HepG2 (cell line): ENCODE measurements at regions not wholly inside any gene's neighbourhood (a gene's known extent, or its start where the extent isn't known, plus 50 kb on each side); places are given as distances from the start of the nearest gene placed in this dataset.

Experiments used
- ATAC-seq: fragments of 200-7000 bp; cut with Tn5 transposase; 3 replicates; pipeline ENCODE4 v1.9.1; 2020; ENCODE audit warnings: mild to moderate bottlenecking, moderate library complexity
- BruUV-seq: library from RNA; stranded (reverse); fragments of 400-500 nt; replicated peaks from 2 replicates; lab custom pipeline; 2021; lab: Mats Ljungman, UMichigan
- CTCF ChIA-PET: fragments of 300-600 bp; formaldehyde crosslinking; extraction: SDS; loops from one replicate; lab custom pipeline; 2021; ENCODE audit warnings: low total read pairs, inconsistent platforms, low intra/inter-chr PET ratio; lab: Yijun Ruan, JAX
- POLR2A ChIA-PET: fragments of 350-600 bp; sonication (Branson Sonifier 250); formaldehyde crosslinking; loops from one replicate; lab custom pipeline; 2020; ENCODE audit warnings: antibody characterized with exemption, inconsistent platforms; lab: Yijun Ruan, JAX
- DNase-seq: peaks from one replicate; pipeline ENCODE4 v3.0.0-alpha.2; 2015; ENCODE audit warnings: low spot score
- FAIRE-seq: peaks from 3 replicates; lab custom pipeline; 2011; peaks lifted over from hg19 to GRCh38; lab: Jason Lieb, UNC
- H2AFZ ChIP-seq: one replicate; pipeline ENCODE4 v1.6.1; 2011; ENCODE audit warnings: low read length, inconsistent platforms
- H3K27ac ChIP-seq: fragments of 300-600 bp; 3 replicates; pipeline ENCODE4 v1.8.0; 2011; ENCODE audit warnings: mixed run types, mild to moderate bottlenecking, mixed read lengths, low read length, inconsistent platforms; ENCODE audit not compliant: insufficient read depth; ENCODE audit errors: extremely low read length
- H3K27me3 ChIP-seq, 2 experiments: fragments of 200-600 bp in 1 of 2; 2 replicates in 1 of 2; 3 replicates in 1 of 2; pipeline versions ENCODE4 v1.6.0 to v1.8.0; 2011; ENCODE audit warnings: low read length in 2 of 2, mild to moderate bottlenecking in 2 of 2, moderate library complexity in 2 of 2, inconsistent platforms in 1 of 2; ENCODE audit not compliant: insufficient read depth in 2 of 2, control insufficient read depth in 1 of 2
- H3K36me3 ChIP-seq, 2 experiments: fragments of 200-600 bp in 1 of 2; replicated peaks in 1 of 2; 2 replicates in 1 of 2; 3 replicates in 1 of 2; pipeline versions ENCODE4 v1.5.1 to v1.8.0; 2011; ENCODE audit warnings: low read length in 2 of 2, inconsistent platforms in 1 of 2; ENCODE audit not compliant: insufficient read depth in 2 of 2, control insufficient read depth in 1 of 2
- H3K4me1 ChIP-seq: 2 replicates; pipeline ENCODE4 v1.5.1; 2012; ENCODE audit warnings: low read length, inconsistent platforms; ENCODE audit not compliant: insufficient read depth
- H3K4me2 ChIP-seq: 2 replicates; pipeline ENCODE4 v1.6.0; 2011; ENCODE audit warnings: low read depth, low read length, inconsistent platforms
- H3K4me3 ChIP-seq, 3 experiments: fragments of 200-600 bp in 1 of 3; sonication (generic), shearing (Covaris generic) in 1 of 3; replicated peaks in 1 of 3; 2 replicates each; pipeline ENCODE4 v1.5.1; 2011 to 2016; ENCODE audit warnings: low read length in 3 of 3, inconsistent platforms in 2 of 3, low read depth in 2 of 3, mild to moderate bottlenecking in 2 of 3, control low read depth in 1 of 3, mixed read lengths in 1 of 3; ENCODE audit not compliant: insufficient read depth in 1 of 3
- H3K79me2 ChIP-seq: one replicate; pipeline ENCODE4 v1.6.1; 2011; ENCODE audit warnings: low read length, inconsistent platforms; ENCODE audit not compliant: insufficient read depth
- H3K9ac ChIP-seq: 2 replicates; pipeline ENCODE4 v1.6.0; 2011; ENCODE audit warnings: mild to moderate bottlenecking, low read depth, low read length, inconsistent platforms; ENCODE audit not compliant: insufficient read depth
- H3K9me3 ChIP-seq: 2 replicates; pipeline ENCODE4 v1.5.1; 2012; ENCODE audit warnings: mild to moderate bottlenecking, low read length
- H4K20me1 ChIP-seq: 2 replicates; pipeline ENCODE4 v1.6.0; 2011; ENCODE audit warnings: inconsistent platforms, mild to moderate bottlenecking, low read length, moderate library complexity; ENCODE audit not compliant: insufficient read depth
- E2F1 ChIP-seq: sonication (generic); formaldehyde crosslinking; IDR thresholded peaks from 2 replicates; pipeline ENCODE4 v1.5.0; 2020; ENCODE audit warnings: missing genetic modification reagents
- GATA4 ChIP-seq: sonication (generic); IDR thresholded peaks from 2 replicates; pipeline ENCODE4 v1.6.1; 2016; ENCODE audit warnings: antibody characterized with exemption, low read depth, borderline replicate concordance
- GATAD1 ChIP-seq: IDR thresholded peaks from 2 replicates; pipeline ENCODE4 v1.6.1; 2016; ENCODE audit warnings: missing genetic modification reagents, missing compliant biosample characterization
- JARID2 ChIP-seq: sonication (generic); formaldehyde crosslinking; IDR thresholded peaks from 2 replicates; pipeline ENCODE4 v1.8.1; 2023; ENCODE audit warnings: missing genetic modification reagents, inconsistent platforms; ENCODE audit not compliant: insufficient replicate concordance
- MATR3 ChIP-seq: sonication (generic); formaldehyde crosslinking; IDR thresholded peaks from 2 replicates; pipeline ENCODE4 v1.4.0; 2020; ENCODE audit warnings: missing genetic modification reagents
- NCOR1 ChIP-seq: fragments of 200-600 bp; sonication (generic); IDR thresholded peaks from 2 replicates; pipeline ENCODE4 v1.7.0; 2017; ENCODE audit warnings: antibody characterized with exemption, low read length, borderline replicate concordance
- PREB ChIP-seq: sonication (generic); formaldehyde crosslinking; IDR thresholded peaks from 2 replicates; pipeline ENCODE4 v1.4.0; 2020; ENCODE audit warnings: missing genetic modification reagents
- SKI ChIP-seq: fragments of 450-650 bp; IDR thresholded peaks from one replicate; pipeline ENCODE4 v1.6.1; 2018; ENCODE audit warnings: mild to moderate bottlenecking; ENCODE audit not compliant: partially characterized antibody
- TOE1 ChIP-seq: sonication (generic); formaldehyde crosslinking; IDR thresholded peaks from 2 replicates; pipeline ENCODE4 v1.4.0; 2020; ENCODE audit warnings: mild to moderate bottlenecking, missing genetic modification reagents
- TP53 ChIP-seq: sonication (generic); formaldehyde crosslinking; conservative IDR thresholded peaks from 2 replicates; pipeline ENCODE4 v1.4.0; 2020; ENCODE audit warnings: missing genetic modification reagents
- ZBTB34 ChIP-seq: sonication (generic); formaldehyde crosslinking; IDR thresholded peaks from 2 replicates; pipeline ENCODE4 v1.8.0; 2022; ENCODE audit warnings: mild to moderate bottlenecking, missing genetic modification reagents
- ZFP36L2 ChIP-seq: sonication (generic); formaldehyde crosslinking; IDR thresholded peaks from 2 replicates; pipeline ENCODE4 v1.4.0; 2020; ENCODE audit warnings: missing genetic modification reagents
- ZKSCAN8 ChIP-seq: IDR thresholded peaks from 2 replicates; pipeline ENCODE4 v1.6.1; 2016; ENCODE audit warnings: borderline replicate concordance, missing genetic modification reagents, missing compliant biosample characterization
- ZNF546 ChIP-seq: sonication (generic); formaldehyde crosslinking; conservative IDR thresholded peaks from 2 replicates; pipeline ENCODE4 v1.8.1; 2023; ENCODE audit warnings: mild to moderate bottlenecking, missing genetic modification reagents
- ZNF589 ChIP-seq: sonication (generic); formaldehyde crosslinking; conservative IDR thresholded peaks from 2 replicates; pipeline ENCODE4 v1.8.0; 2022; ENCODE audit warnings: mild to moderate bottlenecking, moderate library complexity, missing genetic modification reagents
- ZNF749 ChIP-seq: sonication (generic); formaldehyde crosslinking; IDR thresholded peaks from 2 replicates; pipeline ENCODE4 v1.8.0; 2022; ENCODE audit warnings: mild to moderate bottlenecking, missing genetic modification reagents, moderate library complexity, borderline replicate concordance
- ZNF773 ChIP-seq: sonication (generic); formaldehyde crosslinking; IDR thresholded peaks from 2 replicates; pipeline ENCODE4 v1.4.0; 2020; ENCODE audit warnings: missing genetic modification reagents, borderline replicate concordance
- ZNF878 ChIP-seq: sonication (generic); formaldehyde crosslinking; IDR thresholded peaks from 2 replicates; pipeline ENCODE4 v1.8.1; 2023; ENCODE audit warnings: mild to moderate bottlenecking, missing genetic modification reagents, moderate library complexity
- ZNF883 ChIP-seq: sonication (generic); formaldehyde crosslinking; IDR thresholded peaks from 2 replicates; pipeline ENCODE4 v1.5.1; 2020; ENCODE audit warnings: mild to moderate bottlenecking, missing genetic modification reagents; ENCODE audit errors: not compliant biosample characterization
- WGBS: methylation state at CpG from one replicate; pipeline ENCODE4 v1.1.6; 2017; ENCODE audit warnings: low lambda C conversion rate; 5-methylcytosine and 5-hydroxymethylcytosine counted together
- in situ Hi-C: cut with HindIII; loops from 2 replicates; pipeline ENCODE4 v1.10.0; 2017; ENCODE audit warnings: low pct_unique_long_range_greater_than_20kb; ENCODE audit not compliant: extremely low pct_ligation_motif_present
- intact Hi-C: fragments of 100-400 bp; cut with micrococcal nuclease; formaldehyde crosslinking; loops from one replicate; pipeline ENCODE4 v1.10.0; 2022; ENCODE audit not compliant: unreplicated experiment
- TF ChIP-seq, protein P1 (sequence below): fragments of 450-650 bp; IDR thresholded peaks from 2 replicates; pipeline ENCODE4 v1.6.1; 2017

- no peak for TF ChIP-seq PREB (CRISPR knock-in tag)
- no peak for TF ChIP-seq ZNF546 (CRISPR knock-in tag)
- TF ChIP-seq MATR3 (CRISPR knock-in tag) = no peak
- TF ChIP-seq TOE1 (CRISPR knock-in tag) = no peak
- no peak for TF ChIP-seq NCOR1
- TF ChIP-seq, all 625 proteins: peak for 0
These were observed 274.6 kb downstream of the TMEM38B start (continued) for GRCh38 chr9:105968811-105969466.

- H3K4me1 ChIP-seq = no peaks in the 10 kb centered on the region
- H2AFZ ChIP-seq = no peak overlapping the region
- intact Hi-C loops = no loop called here
- 0% methylated on average over 1 of the region's 1 CpG for WGBS
- no peak overlapping the region for H3K4me2 ChIP-seq
- BruUV-seq = no TSS peak
- H3K27me3 ChIP-seq = no peaks in the 10 kb centered on the region
- POLR2A ChIA-PET = no interaction called here
- FAIRE-seq = no peak
- H3K9me3 ChIP-seq = no peaks in the 10 kb centered on the region
- H3K79me2 ChIP-seq = no peaks in the 10 kb centered on the region
- no peaks in the 10 kb centered on the region for H3K36me3 ChIP-seq
- no peak for ATAC-seq
- no peak overlapping the region for H3K27ac ChIP-seq
- H3K4me3 ChIP-seq = no peak overlapping the region
- DNase-seq = no peak
- no peak overlapping the region for H3K9ac ChIP-seq
- CTCF ChIA-PET = no interaction called here
- in situ Hi-C loops = no loop called here
- H4K20me1 ChIP-seq = no peaks in the 10 kb centered on the region
- TF ChIP-seq JARID2 (CRISPR knock-in tag) (no peak), ZNF749 (CRISPR knock-in tag) (no peak), SKI (no peak), TP53 (CRISPR knock-in tag) (no peak), ZNF883 (CRISPR knock-in tag) (no peak), ZNF589 (CRISPR knock-in tag) (no peak), ZBTB34 (no peak), ZFP36L2 (CRISPR knock-in tag) (no peak), GATAD1 (CRISPR knock-in tag) (no peak), E2F1 (no peak), ZNF773 (CRISPR knock-in tag) (no peak), ZKSCAN8 (no peak), ZNF878 (CRISPR knock-in tag) (no peak), GATA4 (no peak)
- TF ChIP-seq, protein P1, sequence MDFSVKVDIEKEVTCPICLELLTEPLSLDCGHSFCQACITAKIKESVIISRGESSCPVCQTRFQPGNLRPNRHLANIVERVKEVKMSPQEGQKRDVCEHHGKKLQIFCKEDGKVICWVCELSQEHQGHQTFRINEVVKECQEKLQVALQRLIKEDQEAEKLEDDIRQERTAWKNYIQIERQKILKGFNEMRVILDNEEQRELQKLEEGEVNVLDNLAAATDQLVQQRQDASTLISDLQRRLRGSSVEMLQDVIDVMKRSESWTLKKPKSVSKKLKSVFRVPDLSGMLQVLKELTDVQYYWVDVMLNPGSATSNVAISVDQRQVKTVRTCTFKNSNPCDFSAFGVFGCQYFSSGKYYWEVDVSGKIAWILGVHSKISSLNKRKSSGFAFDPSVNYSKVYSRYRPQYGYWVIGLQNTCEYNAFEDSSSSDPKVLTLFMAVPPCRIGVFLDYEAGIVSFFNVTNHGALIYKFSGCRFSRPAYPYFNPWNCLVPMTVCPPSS = no peak
These were observed 275.3 kb downstream of the TMEM38B start for GRCh38 chr9:105969636-105970035.
